ENCODE measurements at regions not wholly inside any gene's neighbourhood (a gene's known extent, or its start where the extent isn't known, plus 50 kb on each side); places are given as distances from the start of the nearest gene placed in this dataset.
"Not testable (repeated sequence)": the region's sequence is repeated elsewhere in the genome, so short reads cannot be mapped to it uniquely, and the experiment has no call there.

DNA sequence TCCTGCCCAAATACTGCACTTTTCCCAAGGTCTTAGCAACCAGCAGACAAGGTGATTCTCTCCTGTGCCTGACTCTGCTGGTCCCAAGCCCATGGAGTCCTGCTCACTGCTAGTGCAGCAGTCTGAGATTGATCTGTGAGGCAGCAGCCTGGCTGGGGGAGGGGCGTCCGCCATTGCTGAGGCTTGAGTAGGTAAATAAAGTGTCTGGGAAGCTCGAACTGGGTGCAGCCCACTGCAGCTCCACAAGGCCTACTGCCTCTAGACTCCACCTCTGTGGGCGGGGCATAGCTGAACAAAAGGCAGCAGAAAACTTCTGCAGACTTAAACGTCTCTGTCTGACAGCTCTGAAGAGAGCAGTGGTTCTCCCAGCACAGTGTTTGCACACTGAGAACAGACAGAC, 258.7 kb downstream of the ABCC12 start:
- not testable (repeated sequence) for DNase-seq

GRCh38 chr16:47895146-47895545, 260.6 kb downstream of the ABCC12 start:
- no peak for DNase-seq

- no peak for DNase-seq
Observed at GRCh38 chr16:47892999-47893398, 262.8 kb downstream of the ABCC12 start.

GRCh38 chr16:47888734-47889133, 267.1 kb downstream of the ABCC12 start:
- no peak for DNase-seq

GRCh38 chr16:47888142-47888541, 267.7 kb downstream of the ABCC12 start:
- DNase-seq, result no peak

- no peak for DNase-seq
Observed at GRCh38 chr16:47887496-47887895, 268.3 kb downstream of the ABCC12 start.

- DNase-seq, result no peak
Observed at GRCh38 chr16:47886631-47887415, 269.0 kb downstream of the ABCC12 start.

- no peak for DNase-seq
Observed at GRCh38 chr16:47886139-47886538, 269.7 kb downstream of the ABCC12 start.

DNA sequence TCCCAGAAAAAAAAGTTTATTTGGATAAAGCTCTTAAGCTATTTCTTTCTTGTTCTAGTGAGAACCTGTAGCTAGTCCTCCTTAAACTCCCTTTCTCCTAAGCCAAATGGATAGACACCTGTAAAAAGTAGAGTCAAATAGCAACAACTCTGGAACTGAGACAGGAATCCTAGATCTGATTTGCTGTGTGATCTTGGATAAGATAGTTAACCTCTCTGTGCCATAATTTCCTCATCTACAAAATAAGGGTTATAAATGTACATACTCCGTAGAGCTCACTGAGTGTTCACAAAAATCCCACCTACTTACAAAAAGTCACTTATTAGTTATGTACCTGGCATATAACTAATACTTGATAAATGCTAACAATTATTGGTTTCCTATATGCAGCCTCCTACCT, 270.3 kb downstream of the ABCC12 start:
- no peak for DNase-seq

DNA sequence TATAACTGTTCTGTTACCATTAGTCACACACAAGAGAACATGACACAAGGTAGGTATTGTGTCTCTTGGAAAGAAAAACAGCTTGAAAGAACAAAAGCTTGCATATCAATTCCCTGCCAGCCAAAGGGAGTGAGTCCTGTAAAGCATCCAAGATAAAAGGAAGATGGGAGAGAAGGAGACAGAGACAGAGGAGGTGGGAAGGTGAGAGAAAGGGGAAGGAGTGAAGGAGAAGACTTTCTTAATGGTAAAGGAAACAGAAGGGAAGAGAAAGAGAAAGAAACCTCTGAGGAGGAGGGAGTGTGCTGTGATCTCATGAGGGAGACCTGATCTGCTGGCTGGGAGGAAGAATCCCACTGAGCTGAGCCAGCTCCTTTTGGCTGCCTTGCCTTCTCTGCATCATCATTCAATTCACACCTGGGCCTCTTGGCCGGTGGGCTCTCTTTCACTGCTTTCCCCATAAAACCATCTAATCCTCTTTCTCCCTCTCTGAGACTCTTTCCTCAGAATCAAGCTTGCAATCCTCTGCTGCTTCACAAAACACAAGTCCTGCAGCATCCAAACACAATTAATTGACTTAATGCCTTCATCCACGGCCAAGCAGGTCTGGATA, 271.6 kb downstream of the ABCC12 start:
- no peak for DNase-seq

DNA sequence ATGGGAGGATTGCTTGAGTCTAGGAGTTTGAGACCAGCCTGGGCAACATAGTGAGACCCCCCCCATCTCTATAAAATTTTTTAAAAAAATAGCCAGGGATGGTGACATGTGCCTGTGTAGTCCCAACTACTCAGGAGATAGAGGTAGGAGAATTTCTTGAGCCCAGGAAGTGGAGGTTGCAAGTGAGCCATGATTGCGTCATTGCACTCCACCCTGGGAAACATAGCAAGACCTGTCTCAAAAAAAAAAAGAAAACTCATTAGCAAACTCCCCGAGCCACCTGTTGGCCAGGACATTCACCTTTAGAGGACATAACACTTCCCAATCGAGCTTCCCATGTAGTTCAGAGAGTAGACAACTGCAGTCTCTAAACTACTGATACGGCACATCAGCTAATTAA, 274.2 kb downstream of the ABCC12 start:
- DNase-seq, result no peak

DNA sequence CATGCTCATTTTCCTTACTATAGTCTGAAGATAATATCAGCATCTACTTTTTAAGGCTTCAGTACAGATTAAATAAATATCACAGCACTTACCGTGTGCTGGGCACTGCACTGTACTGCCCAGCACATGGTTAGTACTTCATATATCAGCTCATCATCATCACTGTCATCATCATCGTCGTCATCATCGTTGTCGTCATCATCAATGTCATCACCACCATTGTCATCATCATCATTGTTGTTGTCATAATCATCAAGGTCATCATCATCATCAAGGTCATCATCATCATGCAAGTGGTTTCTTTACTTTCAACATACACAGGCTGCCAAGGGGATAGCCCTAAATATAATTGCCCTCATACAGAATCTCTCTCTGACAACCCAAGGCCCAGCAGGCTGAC, 275.1 kb downstream of the ABCC12 start:
- no peak for DNase-seq

GRCh38 chr16:47877166-47877565, 278.6 kb downstream of the ABCC12 start:
- no peak for DNase-seq

- no peak for DNase-seq
Observed at GRCh38 chr16:47876511-47876910, 279.3 kb downstream of the ABCC12 start.

- DNase-seq, result no peak
Observed at GRCh38 chr16:47873434-47873833, 282.4 kb downstream of the ABCC12 start.

GRCh38 chr16:47872225-47872624, 283.6 kb downstream of the ABCC12 start:
- DNase-seq, result no peak

DNA sequence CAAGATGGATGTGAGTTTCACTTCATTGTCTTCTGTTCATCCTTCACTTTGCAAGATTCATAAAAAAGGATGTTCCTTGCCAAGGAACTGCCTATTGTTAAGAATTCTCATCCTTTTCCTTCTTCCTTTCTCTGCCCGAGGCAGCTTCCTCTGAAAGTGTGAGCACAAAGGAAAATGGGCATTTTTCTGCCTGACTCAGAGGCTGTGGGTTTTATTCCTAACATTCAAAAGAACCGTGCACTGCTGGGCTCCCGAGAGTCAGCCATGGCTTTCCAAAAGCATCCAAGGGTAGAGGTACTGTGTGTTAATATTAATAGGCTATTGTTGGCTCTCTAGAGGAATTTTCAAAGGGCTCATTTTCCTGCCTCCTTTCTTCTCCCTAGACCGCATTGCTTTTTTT, 289.4 kb downstream of the ABCC12 start:
- no peak for DNase-seq

GRCh38 chr16:47865337-47865855, 290.4 kb downstream of the ABCC12 start:
- DNase-seq, result no peak

DNA sequence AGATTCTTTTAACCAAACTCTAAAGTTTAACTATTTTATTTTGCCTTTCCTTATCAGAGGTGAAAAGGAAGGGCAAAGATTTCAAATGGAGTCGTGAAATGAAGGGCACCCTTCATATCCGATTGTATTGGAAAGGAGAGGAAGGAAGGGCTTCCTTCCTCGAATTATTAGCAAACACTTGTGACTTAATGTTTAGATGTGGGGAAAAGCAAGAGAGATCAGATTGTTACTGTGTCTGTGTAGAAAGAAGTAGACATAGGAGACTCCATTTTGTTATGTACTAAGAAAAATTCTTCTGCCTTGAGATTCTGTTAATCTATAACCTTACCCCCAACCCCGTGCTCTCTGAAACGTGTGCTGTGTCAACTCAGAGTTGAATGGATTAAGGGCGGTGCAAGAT, 291.5 kb downstream of the ABCC12 start:
- DNase-seq, result not testable (repeated sequence)

DNA sequence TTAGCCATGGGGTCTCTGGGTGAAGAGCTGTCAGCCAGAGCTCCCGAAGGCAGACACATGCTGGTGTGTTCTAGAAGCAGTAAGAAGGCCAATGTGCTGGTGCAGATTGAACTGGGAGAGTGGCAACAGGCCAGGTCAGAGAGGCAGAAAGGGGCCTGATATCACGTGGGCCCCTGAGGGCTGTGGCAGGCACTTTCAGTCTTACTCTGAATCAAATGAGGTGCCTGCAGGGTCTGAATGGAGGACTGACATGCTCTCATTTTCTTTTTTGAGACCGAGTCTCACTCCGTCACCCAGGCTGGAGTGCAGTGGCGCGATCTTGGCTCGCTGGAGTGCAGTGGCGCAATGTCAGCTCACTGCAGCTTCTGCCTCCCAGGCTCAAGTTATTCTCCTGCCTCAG, 293.8 kb downstream of the ABCC12 start:
- no peak for DNase-seq

DNA sequence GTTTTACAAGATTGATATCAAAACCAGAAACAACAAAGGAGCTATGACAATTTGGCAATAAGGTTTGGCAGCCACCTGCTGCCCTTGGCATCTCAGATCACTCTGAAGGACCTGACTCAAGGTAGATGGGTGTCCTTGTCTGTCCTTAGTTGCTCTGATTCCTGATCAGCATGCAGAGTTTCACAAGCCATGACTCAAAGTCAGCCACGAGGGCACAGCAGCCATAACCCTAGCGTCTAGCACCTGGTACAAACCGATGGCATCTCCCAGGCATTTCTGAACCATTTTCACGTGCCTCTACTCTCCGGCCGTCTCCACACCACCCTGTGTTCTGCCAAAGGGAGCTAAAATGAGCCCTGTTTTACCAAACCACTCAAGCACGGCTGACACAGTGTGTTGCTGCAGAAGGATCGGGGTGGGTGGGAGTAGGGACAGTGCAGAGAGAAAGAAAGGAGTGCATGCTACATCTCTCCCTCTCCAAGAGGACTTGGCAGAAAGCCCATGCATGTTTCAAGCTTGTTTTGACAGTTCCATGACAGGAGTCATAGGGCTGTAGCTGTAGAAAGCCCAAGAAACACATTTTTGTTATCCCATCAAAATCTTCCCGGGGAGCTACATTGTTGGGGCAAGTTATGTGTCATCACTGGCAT, 297.3 kb downstream of the ABCC12 start:
- DNase-seq, result no peak

DNA sequence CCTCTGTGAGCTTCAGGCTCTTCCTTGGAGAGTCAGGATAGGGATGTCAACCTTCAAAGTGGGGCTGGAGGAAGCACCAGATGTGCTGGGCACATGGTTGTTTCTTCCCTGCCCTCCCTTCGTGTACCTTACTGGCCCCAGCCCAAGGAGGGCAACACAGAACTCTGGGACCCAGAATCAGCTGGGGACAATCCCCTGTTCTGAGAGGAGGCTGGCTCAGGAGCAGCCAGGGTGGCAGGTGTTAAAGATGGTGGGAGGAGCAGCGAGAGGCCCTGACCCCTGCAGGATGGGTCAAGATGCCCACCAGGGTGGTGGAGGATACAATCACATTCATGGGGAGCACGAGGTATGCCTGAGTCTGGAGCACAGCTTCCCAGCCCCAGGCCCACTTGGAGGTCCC, 300.4 kb downstream of the ABCC12 start:
- no peak for DNase-seq

DNA sequence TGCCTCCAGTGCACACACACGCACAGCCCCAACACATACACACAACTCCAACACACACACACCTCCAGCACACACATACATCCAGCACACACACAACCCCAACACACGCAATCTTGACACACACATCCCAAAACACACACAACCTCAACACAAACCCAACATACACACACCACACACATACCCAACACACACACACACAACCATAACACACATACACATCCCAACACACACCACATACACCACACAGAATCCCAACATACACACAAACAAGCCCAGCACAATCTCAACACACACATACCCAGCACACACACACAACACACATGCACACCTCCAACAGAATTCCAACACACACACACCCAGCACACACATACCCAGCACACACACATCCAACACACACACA, 301.1 kb downstream of the ABCC12 start:
- DNase-seq, result no peak

GRCh38 chr16:47852991-47853390, 302.8 kb downstream of the ABCC12 start:
- DNase-seq, result no peak

All from suppressor macrophage treated with lipopolysaccharide for 1 hour (primary cell).